ENCODE measurements at regions not wholly inside any gene's neighbourhood (a gene's known extent, or its start where the extent isn't known, plus 50 kb on each side); places are given as distances from the start of the nearest gene placed in this dataset.

- no peak for DNase-seq (ENCODE audit: low read depth)
Measured at GRCh38 chr6:145383428-145383827, 351.9 kb downstream of the EPM2A start.

GRCh38 chr6:145384503-145384902 is 350.8 kb downstream of the EPM2A start:
- DNase-seq (ENCODE audit: low read depth), result no peak

GRCh38 chr6:145396499-145396898 is 338.8 kb downstream of the EPM2A start:
- no peak for DNase-seq (ENCODE audit: low read depth)

DNA sequence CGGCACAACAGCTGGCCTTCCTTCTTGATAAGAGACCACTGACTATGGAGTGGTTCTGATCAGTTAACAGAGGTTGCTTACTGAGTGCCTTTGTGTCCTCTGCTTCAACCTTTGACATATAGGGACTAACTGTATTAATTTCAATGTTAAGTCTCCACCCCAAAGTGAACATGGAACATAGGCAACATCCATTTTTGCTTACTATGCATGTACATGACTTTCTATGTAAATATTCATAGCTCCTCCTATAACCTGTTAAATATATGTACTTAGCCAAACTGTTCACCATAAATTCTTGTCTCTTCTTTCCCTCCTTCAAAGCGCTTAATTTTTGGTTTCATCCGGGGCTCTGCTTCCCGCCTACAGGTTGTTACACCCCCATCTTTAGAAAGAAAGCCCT is 334.8 kb downstream of the EPM2A start:
- DNase-seq (ENCODE audit: low read depth), result no peak

- DNase-seq (ENCODE audit: low read depth), result no peak
Measured at GRCh38 chr6:145405006-145405551, 330.2 kb downstream of the EPM2A start.

DNA sequence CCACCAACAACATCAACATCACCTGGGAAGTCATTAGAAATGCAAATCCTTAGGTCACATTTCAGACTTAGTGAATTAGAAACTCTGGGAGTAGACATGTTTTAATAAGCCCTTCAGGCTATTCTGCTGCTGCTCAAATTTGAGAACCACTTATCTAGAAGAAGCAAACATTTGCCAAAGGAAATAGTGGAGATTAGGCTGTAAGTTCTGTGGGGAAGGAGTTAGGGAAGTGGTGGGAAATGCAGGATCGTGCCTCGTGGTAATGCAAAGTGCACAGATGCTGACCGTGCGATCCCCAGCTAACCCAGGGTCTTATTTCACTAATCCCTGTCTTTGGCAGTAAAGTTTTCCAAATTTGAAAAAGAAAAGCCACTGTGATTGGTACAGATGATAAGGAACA is 328.5 kb downstream of the EPM2A start:
- no peak for DNase-seq (ENCODE audit: low read depth)

GRCh38 chr6:145415616-145416015 is 319.7 kb downstream of the EPM2A start:
- DNase-seq (ENCODE audit: low read depth), result no peak

DNA sequence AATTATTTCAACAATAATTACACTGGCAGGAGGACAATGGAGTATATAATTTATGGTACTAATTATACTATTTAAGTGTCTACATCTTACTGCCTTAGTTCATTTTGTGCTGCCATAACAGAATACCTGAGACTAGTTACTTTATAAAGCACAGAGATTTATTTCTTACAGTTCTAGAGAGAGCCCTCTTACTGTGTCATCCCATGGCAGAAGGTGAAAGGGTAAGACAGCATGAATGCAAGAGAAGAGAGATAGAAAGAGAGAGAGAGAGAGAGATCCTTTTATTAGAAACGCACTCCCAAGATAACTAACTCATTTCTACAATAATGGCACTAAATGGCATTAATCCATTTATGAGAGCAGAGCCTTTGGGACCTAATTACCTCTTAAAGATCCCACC is 314.7 kb downstream of the EPM2A start:
- DNase-seq (ENCODE audit: low read depth), result no peak

GRCh38 chr6:145423936-145424335 is 311.4 kb downstream of the EPM2A start:
- no peak for DNase-seq (ENCODE audit: low read depth)

- no peak for DNase-seq (ENCODE audit: low read depth)
Measured at GRCh38 chr6:145427232-145427631, 308.1 kb downstream of the EPM2A start.

- no peak for DNase-seq (ENCODE audit: low read depth)
Measured at GRCh38 chr6:145428706-145429105, 306.6 kb downstream of the EPM2A start.

- no peak for DNase-seq (ENCODE audit: low read depth)
Measured at GRCh38 chr6:145442110-145442509, 293.2 kb downstream of the EPM2A start.

DNA sequence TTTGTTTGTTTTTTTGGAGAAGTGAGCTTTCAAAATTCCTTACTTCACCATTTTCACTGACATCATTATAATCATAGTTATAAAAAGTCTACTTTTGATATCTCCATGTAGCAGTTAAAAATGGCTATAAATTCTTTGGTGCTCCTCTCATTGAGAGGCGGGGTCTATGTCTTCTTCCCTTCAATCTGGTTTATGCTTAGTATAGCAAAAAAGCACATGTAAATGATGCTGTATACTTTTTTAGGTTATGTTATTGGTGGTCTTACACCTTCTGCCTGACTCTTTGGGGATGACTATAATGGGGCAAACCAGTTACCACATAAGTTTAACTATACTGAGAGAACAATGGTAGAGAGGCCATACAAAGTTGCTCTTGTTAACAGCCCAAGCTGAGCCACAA is 289.6 kb downstream of the EPM2A start:
- no peak for DNase-seq (ENCODE audit: low read depth)

DNA sequence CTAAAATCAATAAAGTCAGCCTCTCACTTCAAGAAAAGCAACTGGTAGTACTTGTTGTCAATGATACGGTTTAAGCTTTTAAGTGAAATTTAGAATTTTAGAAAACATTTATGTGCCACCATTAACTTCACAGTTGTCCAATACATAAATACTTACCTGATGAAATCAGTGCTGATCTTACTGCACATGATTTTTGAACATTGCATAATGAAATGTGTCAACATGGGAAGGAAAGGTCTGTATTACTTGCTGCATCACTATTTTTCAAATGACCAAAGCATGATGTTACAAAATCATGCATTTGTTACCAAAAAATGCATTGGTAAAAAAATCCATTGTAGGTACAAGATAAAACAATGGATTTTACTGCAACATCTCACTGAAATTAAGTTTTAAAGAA is 284.3 kb downstream of the EPM2A start:
- DNase-seq (ENCODE audit: low read depth), result no peak

GRCh38 chr6:145453376-145453775 is 281.9 kb downstream of the EPM2A start:
- no peak for DNase-seq (ENCODE audit: low read depth)

DNA sequence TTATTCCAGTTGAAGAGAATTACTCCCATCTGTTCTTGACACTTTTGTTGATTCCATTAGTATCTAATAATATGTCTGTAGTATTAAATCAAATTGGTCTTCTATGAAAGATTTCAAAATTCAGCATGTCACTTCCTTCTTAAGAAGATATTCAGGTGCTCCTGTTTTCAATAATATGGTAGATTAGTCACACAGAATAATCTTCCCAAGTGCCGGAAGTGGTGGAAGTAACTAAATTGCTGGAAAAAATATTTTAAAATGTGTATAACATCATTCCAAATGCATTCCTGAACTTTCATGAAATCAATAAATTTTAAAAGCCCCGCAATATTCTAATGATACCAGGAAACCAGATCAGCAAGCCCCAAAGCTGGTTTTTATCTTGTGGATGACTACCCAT is 281.3 kb downstream of the EPM2A start:
- DNase-seq (ENCODE audit: low read depth), result no peak

DNA sequence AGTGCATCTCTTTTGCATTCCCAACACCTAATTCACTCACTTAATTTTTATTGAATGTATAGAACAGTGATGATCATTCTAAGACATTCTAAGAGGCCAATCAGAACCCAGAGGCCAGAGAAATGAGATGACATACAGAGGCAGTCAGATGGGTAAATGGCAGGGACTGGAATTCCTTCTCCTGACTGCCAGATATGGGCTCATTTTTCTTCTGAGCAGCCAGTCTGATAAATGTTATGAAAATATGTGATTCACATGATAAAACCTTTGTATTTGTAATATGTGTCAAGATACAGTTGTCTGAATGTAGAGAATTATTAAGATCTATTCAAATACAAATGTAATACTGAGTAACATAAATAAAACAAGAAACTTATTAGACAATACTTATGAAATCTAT is 277.8 kb downstream of the EPM2A start:
- no peak for DNase-seq (ENCODE audit: low read depth)

GRCh38 chr6:145468534-145468933 is 266.8 kb downstream of the EPM2A start:
- no peak for DNase-seq (ENCODE audit: low read depth)

DNA sequence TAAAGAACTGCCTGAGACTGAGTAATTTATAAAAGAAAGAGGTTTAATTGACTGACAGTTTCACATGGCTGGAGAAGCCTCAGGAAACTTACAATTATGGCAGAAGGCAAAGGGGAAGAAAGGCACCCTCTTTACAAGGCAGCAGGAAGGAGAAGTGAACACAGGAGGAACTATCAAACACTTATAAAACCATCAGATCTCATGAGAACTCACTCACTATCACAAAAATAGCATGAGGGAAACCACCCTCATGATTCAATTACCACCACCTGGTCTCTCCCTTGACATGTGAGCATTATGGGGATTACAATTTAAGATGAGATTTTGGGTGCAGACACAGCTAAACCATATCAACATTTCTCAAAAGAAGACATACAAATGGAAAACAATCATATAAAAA is 266.3 kb downstream of the EPM2A start:
- DNase-seq (ENCODE audit: low read depth), result no peak

DNA sequence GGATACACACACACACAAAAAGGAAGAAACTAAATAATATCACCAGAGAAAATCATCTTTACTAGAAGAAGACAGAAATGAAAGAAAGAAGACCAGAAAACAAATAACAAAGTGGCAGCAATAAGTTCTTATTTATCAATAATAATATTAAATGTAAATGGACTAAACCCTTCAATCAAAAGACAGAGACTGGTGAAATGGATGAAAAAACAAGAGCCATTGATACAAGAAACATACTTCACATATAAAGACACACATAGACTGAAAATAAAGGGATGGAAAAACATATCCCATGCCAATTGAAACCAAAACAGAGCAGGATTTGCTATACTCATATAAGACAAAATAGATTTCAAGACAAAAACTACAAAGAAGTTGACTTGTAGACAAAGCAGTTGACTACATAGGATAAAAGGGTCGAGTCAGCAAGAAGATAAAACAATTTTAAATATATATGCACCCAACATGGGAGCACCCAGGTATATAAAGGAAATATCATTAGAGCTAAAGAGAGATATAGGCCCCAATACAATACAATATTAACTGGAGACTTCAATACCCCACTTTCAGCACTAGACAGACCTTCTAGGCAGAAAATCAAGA is 259.4 kb downstream of the EPM2A start:
- no peak for DNase-seq (ENCODE audit: low read depth)

DNA sequence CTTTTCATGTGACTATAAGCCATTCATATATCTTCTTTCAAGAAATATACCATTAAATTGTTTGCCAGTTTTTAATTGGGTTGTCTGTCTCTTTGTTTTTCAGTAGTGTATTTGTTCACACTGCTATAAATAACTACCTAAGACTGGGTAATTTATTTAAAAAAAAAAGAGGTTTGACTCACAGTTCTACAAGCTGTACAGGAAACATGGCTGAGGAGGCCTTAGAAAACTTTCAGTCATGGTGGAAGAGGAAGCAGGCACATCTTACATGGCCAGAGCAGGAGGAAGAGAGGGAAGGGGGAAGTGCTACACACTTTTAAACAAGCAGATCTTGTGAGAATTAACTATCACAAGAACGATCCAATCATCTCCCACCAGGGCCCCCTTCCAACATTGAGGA is 255.3 kb downstream of the EPM2A start:
- DNase-seq (ENCODE audit: low read depth), result no peak

DNA sequence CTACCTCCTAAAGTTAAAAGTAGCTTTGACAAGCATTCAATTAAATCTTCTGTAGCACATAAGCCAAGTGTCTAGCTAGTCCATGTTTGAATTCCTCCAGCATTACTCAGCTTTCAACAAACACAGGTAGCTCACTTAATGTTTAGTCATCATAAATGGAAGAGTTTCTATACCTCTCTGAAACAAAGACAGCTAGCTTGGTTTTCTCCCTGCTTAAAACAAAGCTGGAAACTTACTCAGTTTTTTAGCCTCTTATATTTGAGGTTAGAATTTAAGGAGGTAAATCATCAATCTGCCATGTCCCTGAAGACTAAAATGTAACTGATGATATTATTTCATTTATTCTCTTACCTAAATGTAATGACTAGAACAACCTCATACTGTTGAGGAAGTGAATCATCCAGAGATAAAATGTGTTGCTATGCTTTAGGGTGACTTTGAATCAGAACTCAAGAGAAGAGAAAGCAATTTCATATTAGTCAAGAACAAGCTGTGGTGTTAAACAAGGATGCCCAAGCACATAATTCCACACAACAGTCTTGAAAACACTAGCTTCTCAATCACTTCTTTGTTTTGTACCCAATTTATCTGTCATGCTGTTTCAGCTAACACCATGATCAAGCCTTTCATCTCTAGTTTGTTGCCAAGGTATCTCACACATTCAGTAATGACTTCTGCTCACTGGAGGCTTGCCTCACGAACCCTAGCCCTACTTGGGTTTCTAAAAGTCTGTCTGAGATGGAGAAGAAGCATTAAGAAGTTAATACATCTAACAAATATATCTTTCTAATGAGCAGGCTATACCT is 251.9 kb downstream of the EPM2A start:
- DNase-seq (ENCODE audit: low read depth), result no peak

DNA sequence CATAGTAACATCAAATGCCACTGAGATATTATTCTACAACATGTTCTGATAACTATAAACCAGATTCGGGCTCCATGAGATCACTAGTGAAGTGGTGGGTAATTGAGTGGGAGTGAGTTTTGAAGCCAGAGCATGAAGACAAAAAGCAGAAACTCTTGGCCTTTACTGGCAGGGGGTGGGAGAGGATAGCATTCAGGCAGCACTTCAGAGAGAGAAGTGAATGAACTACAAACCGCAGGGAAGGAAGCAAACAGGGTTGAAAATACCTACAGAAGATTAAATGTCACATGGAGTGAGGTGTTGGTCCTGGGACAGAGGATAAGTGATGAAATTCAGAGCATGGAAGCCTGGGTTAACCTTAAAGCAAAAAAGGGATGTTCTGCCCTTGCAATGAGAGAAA is 250.0 kb downstream of the EPM2A start:
- no peak for DNase-seq (ENCODE audit: low read depth)

DNA sequence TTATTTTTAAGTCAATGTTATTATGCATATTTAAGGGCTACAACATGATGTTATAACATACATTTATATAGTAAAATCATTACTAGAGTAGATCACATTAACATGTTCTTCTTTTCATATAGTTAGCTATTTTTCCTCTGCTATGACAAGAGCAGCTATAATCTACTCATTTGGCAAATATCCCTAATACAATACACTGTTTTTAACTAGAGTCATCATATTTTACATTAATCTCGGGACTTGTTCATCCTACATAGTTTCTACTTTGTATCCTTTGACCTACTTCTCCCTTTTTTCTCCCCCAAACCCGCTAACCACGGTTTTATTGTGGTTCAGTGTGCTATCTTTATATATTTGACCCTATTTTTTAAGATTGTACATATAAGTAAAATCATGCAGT is 249.0 kb downstream of the EPM2A start:
- DNase-seq (ENCODE audit: low read depth), result no peak

Data from stimulated activated CD8-positive, alpha-beta memory T cell treated with anti-CD3 and anti-CD28 coated beads, Interleukin-12 subunit alpha, Interleukin-12 subunit beta, amount 100 ng/mL, for 4 hours (primary cell).